Right lobe of liver (tissue), 6 donors: ENCODE measurements at regions not wholly inside any gene's neighbourhood (a gene's known extent, or its start where the extent isn't known, plus 50 kb on each side); places are given as distances from the start of the nearest gene placed in this dataset.

Source experiments
- ATAC-seq, 4 donors: fragments of 200-7000 bp; cut with Tn5 transposase; one replicate each; pipeline ENCODE4 v1.9.1; 2020; ENCODE audit warnings: mild to moderate bottlenecking in 4 of 4, moderate library complexity in 4 of 4
- DNase-seq, 3 donors: peaks; one replicate each; pipeline ENCODE4 v3.0.0-alpha.2; 2020
- H3K27ac ChIP-seq, 3 donors: fragments of 200-600 bp; one replicate each; pipeline ENCODE4 v1.8.0; 2022
- H3K27me3 ChIP-seq, 2 donors: fragments of 200-600 bp; one replicate each; pipeline ENCODE4 v1.8.0; 2022
- H3K36me3 ChIP-seq, 4 donors: fragments of 200-600 bp; sonication (generic) in 1 of 4; one replicate each; pipeline versions ENCODE4 v1.5.1 to v1.8.0; 2017 to 2022; ENCODE audit warnings: control low read depth in 1 of 4
- H3K4me1 ChIP-seq, 4 donors: fragments of 200-600 bp; sonication (generic) in 1 of 4; one replicate each; pipeline versions ENCODE4 v1.5.1 to v1.8.0; 2017 to 2022; ENCODE audit warnings: control low read depth in 1 of 4
- H3K4me3 ChIP-seq, 3 donors: fragments of 200-600 bp; one replicate each; pipeline ENCODE4 v1.8.0; 2022
- H3K9me3 ChIP-seq, 4 donors: fragments of 200-600 bp; sonication (generic) in 1 of 4; one replicate each; pipeline versions ENCODE4 v1.5.1 to v1.8.0; 2017 to 2022; ENCODE audit warnings: control low read depth in 1 of 4
- POLR2A ChIP-seq: fragments of 450-650 bp; IDR thresholded peaks from one replicate; pipeline ENCODE4 v1.6.1; 2017; ENCODE audit warnings: antibody characterized with exemption, mild to moderate bottlenecking
- WGBS: methylation state at CpG from one replicate; pipeline ENCODE4 v1.1.6; 2018; ENCODE audit warnings: low coverage, low lambda C conversion rate; ENCODE audit not compliant: insufficient coverage; ENCODE audit errors: missing lambda C conversion rate; 5-methylcytosine and 5-hydroxymethylcytosine counted together
- intact Hi-C, 2 donors: fragments of 100-400 bp; cut with DNase I; formaldehyde crosslinking; loops; one replicate each; pipeline versions ENCODE4 v1.11.2 to v1.14.1; 2022
- TF ChIP-seq, protein P1 (sequence below), 4 donors: fragments of 200-600 bp in 3 of 4; fragments of 450-650 bp in 1 of 4; IDR thresholded peaks; one replicate each; pipeline versions ENCODE4 v1.5.1 to v1.8.0; 2016 to 2022; ENCODE audit warnings: antibody characterized with exemption in 4 of 4, mild to moderate bottlenecking in 2 of 4
- donor health status: DM: no; HTN: yes; CAD: no.
- donor health status: DM: no; HTN: no; CAD: no.
- donor health status: DM: no; HTN: no; CAD: no.
- donor health status: DM: no; HTN: yes; CAD: no.
- donor health status: DM: no; HTN: yes; CAD: no.

DNA sequence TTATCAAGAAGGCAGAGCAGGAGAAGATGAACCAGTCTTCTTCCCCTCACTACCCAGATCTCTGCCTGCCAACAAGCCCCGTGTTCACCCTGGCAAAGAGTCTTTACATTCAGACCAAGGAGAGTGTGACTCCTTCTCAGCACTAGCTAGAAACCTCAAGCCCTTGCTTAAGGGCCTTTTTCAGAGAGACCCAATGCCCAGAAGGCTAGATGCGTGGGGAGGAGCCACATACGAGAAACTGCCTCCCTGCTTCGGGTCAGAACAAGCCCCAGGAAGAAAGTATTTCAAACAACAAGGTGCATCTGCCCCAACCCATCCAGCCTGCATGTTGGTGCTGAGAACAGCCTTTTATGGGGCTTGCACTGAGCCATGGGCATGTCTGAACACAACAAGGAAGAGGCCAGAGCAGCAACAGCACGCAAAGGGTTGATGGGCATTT lies 152.7 kb upstream of the CAMK1G start:
- DNase-seq = no peak
- H3K27ac ChIP-seq = no peak overlapping the region
- no peaks in the 10 kb centered on the region for H3K9me3 ChIP-seq
- no peaks in the 10 kb centered on the region for H3K36me3 ChIP-seq
- H3K27me3 ChIP-seq = no peaks in the 10 kb centered on the region
- no peaks in the 10 kb centered on the region for H3K4me1 ChIP-seq
- WGBS = 55% methylated on average over 3 of the region's 5 CpGs
- H3K4me3 ChIP-seq = no peak overlapping the region
- no peak for ATAC-seq
- intact Hi-C loops = no loop called here
- TF ChIP-seq POLR2A = no peak
- TF ChIP-seq, protein P1, sequence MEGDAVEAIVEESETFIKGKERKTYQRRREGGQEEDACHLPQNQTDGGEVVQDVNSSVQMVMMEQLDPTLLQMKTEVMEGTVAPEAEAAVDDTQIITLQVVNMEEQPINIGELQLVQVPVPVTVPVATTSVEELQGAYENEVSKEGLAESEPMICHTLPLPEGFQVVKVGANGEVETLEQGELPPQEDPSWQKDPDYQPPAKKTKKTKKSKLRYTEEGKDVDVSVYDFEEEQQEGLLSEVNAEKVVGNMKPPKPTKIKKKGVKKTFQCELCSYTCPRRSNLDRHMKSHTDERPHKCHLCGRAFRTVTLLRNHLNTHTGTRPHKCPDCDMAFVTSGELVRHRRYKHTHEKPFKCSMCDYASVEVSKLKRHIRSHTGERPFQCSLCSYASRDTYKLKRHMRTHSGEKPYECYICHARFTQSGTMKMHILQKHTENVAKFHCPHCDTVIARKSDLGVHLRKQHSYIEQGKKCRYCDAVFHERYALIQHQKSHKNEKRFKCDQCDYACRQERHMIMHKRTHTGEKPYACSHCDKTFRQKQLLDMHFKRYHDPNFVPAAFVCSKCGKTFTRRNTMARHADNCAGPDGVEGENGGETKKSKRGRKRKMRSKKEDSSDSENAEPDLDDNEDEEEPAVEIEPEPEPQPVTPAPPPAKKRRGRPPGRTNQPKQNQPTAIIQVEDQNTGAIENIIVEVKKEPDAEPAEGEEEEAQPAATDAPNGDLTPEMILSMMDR (IDR thresholded peaks at IDR 0.05) = no peak

DNA sequence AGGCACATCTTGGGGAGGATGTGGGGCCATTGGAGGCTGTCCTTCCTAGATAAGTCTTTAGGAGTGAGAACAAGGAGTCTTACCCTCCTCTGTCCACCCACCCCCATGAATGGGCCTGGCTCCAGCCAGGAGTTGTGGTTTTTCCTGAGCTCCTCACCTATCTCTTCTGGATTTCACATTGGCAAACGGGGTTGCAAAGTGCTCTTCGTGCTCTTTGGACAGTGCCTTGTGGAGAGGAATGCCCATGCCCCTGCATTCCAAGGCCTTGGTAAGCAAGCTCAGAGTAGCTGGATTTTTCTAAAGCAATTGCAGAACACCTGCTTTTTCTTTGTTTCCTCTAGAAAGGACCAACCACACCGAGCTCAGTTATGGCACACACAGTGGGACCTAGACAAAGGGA lies 152.1 kb upstream of the CAMK1G start:
- no peaks in the 10 kb centered on the region for H3K9me3 ChIP-seq
- intact Hi-C loops = no loop called here
- no peaks in the 10 kb centered on the region for H3K36me3 ChIP-seq
- WGBS = 53% methylated on average over 3 of the region's 3 CpGs
- DNase-seq = no peak
- no peak for ATAC-seq
- TF ChIP-seq, protein P1 (IDR thresholded peaks at IDR 0.05) = no peak
- no peak for TF ChIP-seq POLR2A
- no peak overlapping the region for H3K4me3 ChIP-seq
- H3K4me1 ChIP-seq = no peaks in the 10 kb centered on the region
- H3K27ac ChIP-seq = no peak overlapping the region
- no peaks in the 10 kb centered on the region for H3K27me3 ChIP-seq

DNA sequence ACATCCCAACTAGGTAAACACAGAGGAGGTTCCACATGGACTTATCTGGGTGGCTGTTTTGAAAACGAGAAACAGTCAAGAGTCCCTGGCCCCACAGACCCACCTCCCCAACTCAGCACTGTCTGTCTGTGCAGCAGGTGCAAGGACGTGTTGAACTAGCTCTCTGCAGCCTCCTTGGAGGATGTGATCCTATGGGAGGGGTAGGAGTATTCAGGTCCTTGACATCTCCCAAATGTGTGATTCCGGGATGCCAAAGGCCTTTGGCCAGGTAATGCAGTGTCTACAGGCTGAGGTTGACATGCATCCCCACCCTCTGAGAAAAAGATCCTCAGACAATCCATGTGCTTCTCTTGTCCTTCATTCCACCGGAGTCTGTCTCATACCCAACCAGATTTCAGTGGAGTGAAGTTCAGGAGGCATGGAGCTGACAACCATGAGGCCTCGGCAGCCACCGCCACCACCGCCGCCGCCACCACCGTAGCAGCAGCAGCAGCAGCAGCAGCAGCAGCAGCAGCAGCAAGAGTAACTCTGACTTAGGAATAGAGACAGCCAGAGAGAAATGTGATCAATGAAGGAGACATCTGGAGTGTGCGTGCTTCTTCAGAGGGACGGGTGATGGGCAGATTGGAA lies 151.6 kb upstream of the CAMK1G start:
- DNase-seq (no peak), ATAC-seq (no peak)
- H3K36me3 ChIP-seq = no peaks in the 10 kb centered on the region
- TF ChIP-seq POLR2A = no peak
- TF ChIP-seq, protein P1 (IDR thresholded peaks at IDR 0.05) = no peak
- H3K4me1 ChIP-seq = no peaks in the 10 kb centered on the region
- H3K27ac ChIP-seq = no peak overlapping the region
- H3K9me3 ChIP-seq = no peaks in the 10 kb centered on the region
- no peak overlapping the region for H3K4me3 ChIP-seq
- intact Hi-C loops = no loop called here
- H3K27me3 ChIP-seq = no peaks in the 10 kb centered on the region
- 70% methylated on average over 10 of the region's 12 CpGs for WGBS

DNA sequence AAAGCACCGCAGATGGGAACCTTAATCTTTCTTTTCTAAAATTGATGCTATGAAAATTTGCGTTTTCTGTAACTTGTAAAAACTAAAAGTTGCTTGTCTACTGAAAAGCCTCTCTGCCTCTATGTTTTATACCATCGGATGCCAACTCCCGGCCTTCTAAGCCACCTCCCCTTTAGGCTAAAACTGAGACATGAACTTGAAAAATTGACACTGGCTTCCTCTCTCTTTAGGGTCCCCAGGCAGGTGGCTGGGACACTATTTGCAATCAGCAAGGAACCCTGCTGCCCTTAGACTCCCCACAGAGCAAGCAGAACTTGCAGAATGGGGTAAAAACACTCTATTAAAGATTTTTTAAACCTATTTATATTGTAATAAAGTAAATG lies 151.1 kb upstream of the CAMK1G start:
- Histone ChIP-seq H3K36me3 (no peaks in the 10 kb centered on the region), H3K9me3 (no peaks in the 10 kb centered on the region), H3K27me3 (no peaks in the 10 kb centered on the region), H3K27ac (no peak overlapping the region), H3K4me1 (no peaks in the 10 kb centered on the region), H3K4me3 (no peak overlapping the region)
- DNase-seq (no peak), ATAC-seq (no peak)
- TF ChIP-seq POLR2A = no peak
- TF ChIP-seq, protein P1 (IDR thresholded peaks at IDR 0.05) = no peak
- intact Hi-C loops = no loop called here
- 47% methylated on average over 4 of the region's 4 CpGs for WGBS

DNA sequence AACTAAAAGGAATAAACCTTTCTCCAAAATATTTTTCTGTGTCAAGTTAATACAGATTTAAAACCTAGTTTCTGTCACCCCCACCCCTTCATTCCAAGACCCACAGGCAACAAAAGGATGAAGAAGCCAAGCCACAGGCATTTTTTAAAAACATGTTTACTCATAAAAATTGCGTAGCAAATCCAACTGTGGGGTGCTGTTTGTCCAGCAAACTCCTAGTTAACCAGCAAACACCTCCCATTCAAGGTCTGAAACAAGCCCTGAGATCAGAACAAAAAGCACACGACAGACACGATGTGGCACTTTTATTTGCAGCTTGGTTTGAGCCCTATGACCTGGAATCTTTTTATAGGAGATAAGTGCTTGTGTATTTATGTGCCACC lies 149.9 kb upstream of the CAMK1G start:
- Histone ChIP-seq H3K9me3 (no peaks in the 10 kb centered on the region), H3K4me1 (no peaks in the 10 kb centered on the region), H3K27me3 (no peaks in the 10 kb centered on the region), H3K4me3 (no peak overlapping the region), H3K36me3 (no peaks in the 10 kb centered on the region), H3K27ac (no peak overlapping the region)
- intact Hi-C loops = no loop called here
- ATAC-seq (no peak), DNase-seq (no peak)
- WGBS = 32% methylated on average over 3 of the region's 3 CpGs
- TF ChIP-seq POLR2A = no peak
- TF ChIP-seq, protein P1 (IDR thresholded peaks at IDR 0.05) = no peak
